GM12873 (cell line): ENCODE measurements at regions not wholly inside any gene's neighbourhood (a gene's known extent, or its start where the extent isn't known, plus 50 kb on each side); places are given as distances from the start of the nearest gene placed in this dataset.

Experiments used
- TF ChIP-seq, protein P1 (sequence below): IDR thresholded peaks from 2 replicates; pipeline ENCODE4 v1.5.1; 2012; ENCODE audit warnings: low read depth, mild to moderate bottlenecking, moderate library complexity, low read length, control low read depth; ENCODE audit not compliant: insufficient read depth; ENCODE audit errors: missing control alignments

DNA sequence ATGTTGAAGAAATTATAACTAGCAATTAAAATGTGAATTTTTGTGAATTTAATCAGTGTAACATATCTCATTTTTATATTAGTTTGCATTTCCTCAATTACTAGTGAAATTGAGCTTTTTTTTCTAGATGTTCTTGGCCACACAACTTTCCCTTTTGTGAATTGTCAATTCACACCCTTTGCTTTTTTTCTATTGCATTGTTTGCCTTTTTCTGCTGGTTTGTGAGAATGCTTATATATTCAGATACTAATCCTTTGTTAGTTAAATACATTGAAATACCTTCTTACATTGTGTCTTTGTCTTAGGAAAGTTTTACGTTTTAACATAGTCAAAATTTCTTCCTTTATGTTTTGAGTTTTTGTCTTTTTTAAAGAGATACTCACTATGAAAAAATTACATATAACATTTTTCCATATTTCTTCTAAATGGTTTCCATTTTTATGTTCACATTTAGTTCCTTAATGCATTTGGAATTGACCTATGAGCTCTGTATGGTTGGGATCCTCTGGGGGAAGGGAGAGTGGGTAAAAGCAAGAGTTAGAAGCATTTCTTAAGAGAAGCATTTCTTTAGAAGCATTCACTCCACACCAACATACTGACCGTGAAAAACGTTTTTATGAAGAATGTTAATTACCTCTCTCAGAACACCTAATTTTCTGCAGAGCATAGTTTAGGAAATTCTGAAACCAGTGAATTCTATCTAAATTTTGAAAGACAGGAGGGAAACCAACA lies 126.0 kb downstream of the CAPZA3 start:
- TF ChIP-seq, protein P1, sequence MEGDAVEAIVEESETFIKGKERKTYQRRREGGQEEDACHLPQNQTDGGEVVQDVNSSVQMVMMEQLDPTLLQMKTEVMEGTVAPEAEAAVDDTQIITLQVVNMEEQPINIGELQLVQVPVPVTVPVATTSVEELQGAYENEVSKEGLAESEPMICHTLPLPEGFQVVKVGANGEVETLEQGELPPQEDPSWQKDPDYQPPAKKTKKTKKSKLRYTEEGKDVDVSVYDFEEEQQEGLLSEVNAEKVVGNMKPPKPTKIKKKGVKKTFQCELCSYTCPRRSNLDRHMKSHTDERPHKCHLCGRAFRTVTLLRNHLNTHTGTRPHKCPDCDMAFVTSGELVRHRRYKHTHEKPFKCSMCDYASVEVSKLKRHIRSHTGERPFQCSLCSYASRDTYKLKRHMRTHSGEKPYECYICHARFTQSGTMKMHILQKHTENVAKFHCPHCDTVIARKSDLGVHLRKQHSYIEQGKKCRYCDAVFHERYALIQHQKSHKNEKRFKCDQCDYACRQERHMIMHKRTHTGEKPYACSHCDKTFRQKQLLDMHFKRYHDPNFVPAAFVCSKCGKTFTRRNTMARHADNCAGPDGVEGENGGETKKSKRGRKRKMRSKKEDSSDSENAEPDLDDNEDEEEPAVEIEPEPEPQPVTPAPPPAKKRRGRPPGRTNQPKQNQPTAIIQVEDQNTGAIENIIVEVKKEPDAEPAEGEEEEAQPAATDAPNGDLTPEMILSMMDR = no peak

DNA sequence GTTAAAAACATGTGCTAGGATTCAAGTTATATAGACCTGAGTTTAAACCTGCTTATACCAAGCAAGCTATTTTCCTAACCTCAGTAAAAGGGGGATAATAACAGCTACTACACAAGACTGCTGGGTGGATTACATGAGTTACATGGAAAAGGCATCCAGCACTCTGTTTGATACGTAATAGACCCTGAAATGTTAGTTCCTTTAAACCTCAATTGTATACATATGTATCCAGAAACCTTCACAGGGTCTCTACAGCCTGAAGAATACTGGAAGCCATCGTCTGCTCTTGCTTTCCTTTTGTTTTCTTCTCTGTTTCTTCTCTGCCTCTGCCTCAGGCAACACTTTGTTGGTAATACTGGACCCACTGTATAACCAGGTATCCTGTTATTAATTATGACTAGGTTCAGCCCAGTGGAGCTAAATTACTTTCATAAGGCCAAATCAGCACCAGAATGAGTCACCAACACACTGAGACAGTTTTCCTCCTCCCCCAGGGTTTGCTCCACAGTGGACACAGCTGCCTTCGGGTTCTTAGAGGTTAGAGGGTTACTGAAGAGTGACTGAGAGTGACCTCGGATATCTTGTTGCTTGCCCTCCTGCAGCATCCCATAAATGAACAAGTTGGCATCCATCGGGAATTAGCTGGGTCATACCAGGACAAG lies 127.1 kb downstream of the CAPZA3 start:
- TF ChIP-seq, protein P1 = no peak

DNA sequence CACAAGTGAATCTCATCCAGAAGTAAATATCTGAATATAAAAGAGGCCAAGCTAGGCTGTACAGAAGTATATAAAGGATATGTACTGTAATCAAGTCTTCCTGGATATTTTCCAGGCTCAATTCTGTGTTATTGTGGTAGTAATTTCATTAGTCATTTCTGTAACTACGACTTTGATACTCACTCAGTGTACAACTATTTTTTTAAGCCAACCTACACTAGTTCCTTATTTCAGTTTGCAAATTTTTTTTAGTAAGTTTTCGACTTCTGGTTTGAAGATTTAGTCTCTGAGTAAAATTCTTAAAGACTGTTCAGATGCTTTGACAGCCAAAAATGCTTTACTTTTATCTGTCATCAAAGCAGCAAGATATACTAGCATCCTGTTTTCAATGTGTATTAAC lies 130.8 kb downstream of the CAPZA3 start:
- TF ChIP-seq, protein P1 = no peak

DNA sequence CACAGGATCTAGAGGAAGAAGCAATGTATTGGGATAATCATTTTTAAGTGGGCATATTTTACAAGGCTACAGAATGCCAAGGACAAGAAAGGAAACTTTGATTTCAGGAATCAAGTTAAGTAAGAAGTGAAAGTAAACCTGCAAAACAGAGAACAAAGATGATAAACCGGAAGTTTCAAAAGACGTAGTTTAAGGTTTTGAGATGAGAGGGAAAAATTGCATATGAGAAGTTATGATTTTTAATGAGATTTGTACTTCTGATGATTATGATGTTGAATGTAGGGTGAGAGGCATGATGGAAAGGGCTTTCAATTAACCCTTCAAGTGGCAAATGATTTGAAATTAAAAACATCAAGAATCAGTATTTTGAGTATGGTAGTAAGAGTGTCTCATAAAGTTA lies 134.9 kb downstream of the CAPZA3 start:
- TF ChIP-seq, protein P1 = no peak

DNA sequence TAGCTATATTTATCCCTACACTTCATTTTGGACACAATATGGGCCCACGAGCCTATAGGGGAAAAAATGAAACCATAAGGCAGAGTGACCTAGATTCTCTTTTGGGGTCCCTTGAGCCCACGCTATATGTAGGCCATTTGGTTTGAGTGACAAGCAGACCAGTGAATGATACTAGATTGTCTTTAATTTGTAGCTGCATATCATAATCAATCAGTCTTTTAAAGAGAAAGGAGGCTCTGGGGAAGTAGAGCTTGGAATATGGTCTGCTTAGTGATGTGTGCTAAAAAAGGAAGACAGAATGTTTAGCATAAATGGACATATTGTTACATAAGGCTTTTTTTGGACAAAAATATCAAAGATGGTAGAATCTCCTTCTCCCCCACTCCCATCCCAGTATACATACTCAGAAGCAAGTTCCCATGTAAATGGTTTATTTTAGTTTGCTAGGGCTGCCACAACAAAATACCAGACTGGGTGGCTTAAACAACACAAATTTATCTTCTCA lies 140.8 kb downstream of the CAPZA3 start:
- TF ChIP-seq, protein P1 = no peak

DNA sequence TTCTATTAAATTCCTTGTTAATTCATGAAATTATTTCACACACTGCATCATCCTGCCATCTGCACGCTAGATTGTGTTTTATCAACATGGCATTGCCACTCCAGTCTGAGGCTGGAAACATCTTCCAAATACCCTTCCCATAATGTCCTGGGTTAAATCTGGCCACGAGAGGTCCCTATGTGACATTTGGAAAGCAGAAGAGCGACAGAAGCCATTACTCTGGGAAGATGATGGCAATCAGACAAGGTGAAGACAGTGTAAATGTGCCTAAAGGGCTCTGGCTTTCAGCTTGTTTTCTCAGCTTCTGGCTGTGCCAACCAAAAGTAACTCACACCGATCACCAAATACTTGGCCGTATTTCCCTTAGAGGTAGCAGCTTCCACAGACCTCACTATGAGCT lies 144.8 kb downstream of the CAPZA3 start:
- TF ChIP-seq, protein P1 = no peak

DNA sequence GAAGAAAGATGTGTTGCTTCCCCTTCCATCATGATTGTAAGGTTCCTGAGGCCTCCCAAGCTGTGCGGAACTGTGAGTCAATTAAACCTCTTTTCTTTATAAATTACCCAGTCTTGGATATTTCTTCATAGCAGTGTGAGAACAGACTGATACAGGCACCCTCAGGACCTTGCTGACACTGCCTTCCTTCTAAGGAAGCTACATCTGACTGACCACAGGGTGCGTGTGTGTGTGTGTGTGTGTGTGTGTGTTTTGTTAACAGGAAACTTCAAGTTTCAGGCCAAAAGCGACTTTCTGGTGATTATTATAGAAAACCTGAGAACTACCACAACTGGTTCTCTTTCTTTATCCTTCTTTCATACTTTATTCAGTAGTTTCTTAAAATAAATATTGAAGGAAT lies 149.0 kb downstream of the CAPZA3 start:
- TF ChIP-seq, protein P1 = no peak
